Mesenchymal stem cell (in vitro differentiated cells and primary cell): ENCODE measurements at regions not wholly inside any gene's neighbourhood (a gene's known extent, or its start where the extent isn't known, plus 50 kb on each side); places are given as distances from the start of the nearest gene placed in this dataset.

Experiments used
- DNase-seq: peaks from one replicate; pipeline ENCODE4 v3.0.0-alpha.2; 2013
- H2AFZ ChIP-seq: one replicate; pipeline ENCODE4 v1.6.1; 2013; ENCODE audit warnings: low read depth, mild to moderate bottlenecking, control low read depth, inconsistent platforms, low read length, moderate library complexity
- H2AK5ac ChIP-seq: 2 replicates; pipeline ENCODE4 v1.6.1; 2013; ENCODE audit warnings: low read length, moderate library complexity, mild to moderate bottlenecking, inconsistent platforms; ENCODE audit not compliant: severe bottlenecking
- H2BK120ac ChIP-seq: one replicate; pipeline ENCODE4 v1.6.1; 2013; ENCODE audit warnings: low read depth, mild to moderate bottlenecking, inconsistent platforms, low read length, moderate library complexity
- H2BK12ac ChIP-seq, 2 experiments: one replicate each; pipeline ENCODE4 v1.6.1; 2013; ENCODE audit warnings: inconsistent platforms in 2 of 2, low read length in 2 of 2, mild to moderate bottlenecking in 2 of 2, moderate library complexity in 2 of 2, control low read depth in 1 of 2
- H2BK15ac ChIP-seq: one replicate; pipeline ENCODE4 v1.6.1; 2013; ENCODE audit warnings: mild to moderate bottlenecking, low read depth, inconsistent platforms; ENCODE audit not compliant: poor library complexity, severe bottlenecking
- H2BK5ac ChIP-seq: 2 replicates; pipeline ENCODE4 v1.6.1; 2013; ENCODE audit warnings: low read depth, mild to moderate bottlenecking, low read length, control low read depth, inconsistent platforms; ENCODE audit not compliant: poor library complexity, severe bottlenecking
- H3K14ac ChIP-seq, 2 experiments: one replicate each; pipeline ENCODE4 v1.6.1; 2013; ENCODE audit warnings: inconsistent platforms in 2 of 2, low read length in 2 of 2, control low read depth in 1 of 2, mild to moderate bottlenecking in 1 of 2, moderate library complexity in 1 of 2
- H3K18ac ChIP-seq, 2 experiments: one replicate each; pipeline ENCODE4 v1.6.1; 2013; ENCODE audit warnings: inconsistent platforms in 2 of 2, low read length in 2 of 2, control low read depth in 1 of 2, low read depth in 1 of 2, mild to moderate bottlenecking in 1 of 2
- H3K23ac ChIP-seq, 2 experiments: one replicate each; pipeline ENCODE4 v1.6.1; 2013; ENCODE audit warnings: inconsistent platforms in 2 of 2, low read length in 2 of 2, mild to moderate bottlenecking in 2 of 2, moderate library complexity in 2 of 2, control low read depth in 1 of 2
- H3K27ac ChIP-seq: 2 replicates; pipeline ENCODE4 v1.5.1; 2013; ENCODE audit warnings: mild to moderate bottlenecking, moderate library complexity, low read length, control low read depth, inconsistent platforms; ENCODE audit not compliant: poor library complexity, severe bottlenecking
- H3K27me3 ChIP-seq, 2 experiments: 2 replicates each; pipeline versions ENCODE4 v1.6.1 to v1.7.0; 2013; ENCODE audit warnings: low read length in 2 of 2, mild to moderate bottlenecking in 2 of 2, moderate library complexity in 2 of 2, control low read depth in 1 of 2, inconsistent platforms in 1 of 2; ENCODE audit not compliant: control insufficient read depth in 1 of 2, insufficient read depth in 1 of 2
- H3K36me3 ChIP-seq, 2 experiments: 2 replicates each; pipeline versions ENCODE4 v1.6.1 to v1.7.0; 2013; ENCODE audit warnings: low read length in 2 of 2, control low read depth in 1 of 2, inconsistent platforms in 1 of 2, low read depth in 1 of 2, mild to moderate bottlenecking in 1 of 2; ENCODE audit not compliant: insufficient read depth in 2 of 2, control insufficient read depth in 1 of 2
- H3K4ac ChIP-seq, 2 experiments: one replicate each; pipeline ENCODE4 v1.6.1; 2013; ENCODE audit warnings: inconsistent platforms in 2 of 2, low read length in 2 of 2, mild to moderate bottlenecking in 2 of 2, moderate library complexity in 2 of 2, control low read depth in 1 of 2, low read depth in 1 of 2
- H3K4me1 ChIP-seq: 2 replicates; pipeline ENCODE4 v1.6.1; 2013; ENCODE audit warnings: low read depth, low read length, control low read depth; ENCODE audit not compliant: control insufficient read depth, insufficient read depth
- H3K4me2 ChIP-seq: 2 replicates; pipeline ENCODE4 v1.6.1; 2013; ENCODE audit warnings: low read length, mild to moderate bottlenecking, inconsistent platforms; ENCODE audit not compliant: poor library complexity, severe bottlenecking
- H3K4me3 ChIP-seq, 2 experiments: 2 replicates each; pipeline versions ENCODE4 v1.5.1 to v1.7.0; 2013; ENCODE audit warnings: low read length in 2 of 2, mild to moderate bottlenecking in 2 of 2, control low read depth in 1 of 2, low read depth in 1 of 2; ENCODE audit not compliant: insufficient read depth in 1 of 2
- H3K79me1 ChIP-seq: replicated peaks from 2 replicates; pipeline ENCODE4 v1.6.1; 2013; ENCODE audit warnings: mild to moderate bottlenecking, control low read depth, low read length, inconsistent platforms; ENCODE audit not compliant: poor library complexity, severe bottlenecking
- H3K9ac ChIP-seq: 2 replicates; pipeline ENCODE4 v1.7.0; 2013; ENCODE audit warnings: mild to moderate bottlenecking, low read length, moderate library complexity
- H3K9me3 ChIP-seq: 2 replicates; pipeline ENCODE4 v1.7.0; 2013; ENCODE audit warnings: mild to moderate bottlenecking, low read length; ENCODE audit not compliant: control insufficient read depth
- H4K8ac ChIP-seq: one replicate; pipeline ENCODE4 v1.6.1; 2013; ENCODE audit warnings: inconsistent platforms, mild to moderate bottlenecking, low read length, moderate library complexity
- H4K91ac ChIP-seq: one replicate; pipeline ENCODE4 v1.6.1; 2013; ENCODE audit warnings: mild to moderate bottlenecking, low read length, inconsistent platforms
- WGBS: methylation state at CpG from one replicate; pipeline ENCODE4 v1.1.7; 2013; ENCODE audit warnings: mixed read lengths; 5-methylcytosine and 5-hydroxymethylcytosine counted together

DNA sequence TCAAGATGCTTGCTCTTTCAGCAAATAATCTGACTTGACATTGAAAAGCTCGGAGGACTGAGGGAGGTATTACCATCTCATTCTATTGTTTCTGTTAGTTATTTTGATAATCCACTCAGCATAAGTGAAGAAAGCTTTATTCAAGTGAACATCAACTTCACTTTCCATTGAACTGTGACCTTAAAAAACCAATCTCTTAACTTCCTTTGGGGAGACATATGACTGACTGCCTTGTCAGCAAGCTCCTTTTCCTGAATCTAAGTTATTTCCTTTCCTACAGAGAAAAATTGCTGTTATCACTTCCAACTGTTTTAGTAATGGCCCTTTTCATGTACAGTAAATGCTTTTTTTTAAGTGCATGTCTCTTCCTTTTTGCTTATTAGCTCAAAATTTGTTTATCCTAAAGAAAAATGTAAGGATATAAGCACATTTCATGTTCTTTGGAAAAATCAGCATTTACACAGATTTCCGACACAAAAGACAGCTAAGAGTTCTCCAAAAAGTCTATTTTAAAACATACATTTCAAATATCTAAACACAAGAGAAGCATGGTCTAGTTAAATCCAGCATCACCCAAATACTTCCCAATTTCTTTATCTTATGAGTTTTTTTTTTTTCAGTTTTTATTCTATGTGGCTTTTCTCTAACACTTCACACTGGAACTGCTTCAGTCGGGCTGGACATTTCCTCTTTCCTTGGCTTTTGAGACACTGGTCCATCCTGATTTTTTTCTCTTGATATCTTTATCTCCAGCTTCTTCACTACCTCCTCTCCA is 117.9 kb upstream of the DAB2 start:
- H2AK5ac ChIP-seq = peak overlapping the region; percentile 7
- H4K91ac ChIP-seq = no peak overlapping the region
- H2AFZ ChIP-seq = no peak overlapping the region
- H3K79me1 ChIP-seq = no peaks in the 10 kb centered on the region
- H3K27ac ChIP-seq = peak overlapping the region; percentile 36
- H2BK120ac ChIP-seq = no peak overlapping the region
- H3K9me3 ChIP-seq = no peaks in the 10 kb centered on the region
- peak overlapping the region; percentile 44 for H3K9ac ChIP-seq
- no peaks in the 10 kb centered on the region for H3K36me3 ChIP-seq
- DNase-seq = peak; percentile 14
- no peak overlapping the region for H4K8ac ChIP-seq
- H3K14ac ChIP-seq = no peak overlapping the region
- H2BK15ac ChIP-seq = no peak overlapping the region
- no peak overlapping the region for H2BK5ac ChIP-seq
- H3K23ac ChIP-seq = no peak overlapping the region
- H3K4me3 ChIP-seq = peak overlapping the region in 1 of 2 experiments; percentile 13
- no peak overlapping the region for H3K4me2 ChIP-seq
- no peaks in the 10 kb centered on the region for H3K4me1 ChIP-seq
- no peak overlapping the region for H3K18ac ChIP-seq
- 91% methylated on average over 2 of the region's 3 CpGs for WGBS
- H3K27me3 ChIP-seq = no peaks in the 10 kb centered on the region
- no peak overlapping the region for H2BK12ac ChIP-seq
- no peak overlapping the region for H3K4ac ChIP-seq

DNA sequence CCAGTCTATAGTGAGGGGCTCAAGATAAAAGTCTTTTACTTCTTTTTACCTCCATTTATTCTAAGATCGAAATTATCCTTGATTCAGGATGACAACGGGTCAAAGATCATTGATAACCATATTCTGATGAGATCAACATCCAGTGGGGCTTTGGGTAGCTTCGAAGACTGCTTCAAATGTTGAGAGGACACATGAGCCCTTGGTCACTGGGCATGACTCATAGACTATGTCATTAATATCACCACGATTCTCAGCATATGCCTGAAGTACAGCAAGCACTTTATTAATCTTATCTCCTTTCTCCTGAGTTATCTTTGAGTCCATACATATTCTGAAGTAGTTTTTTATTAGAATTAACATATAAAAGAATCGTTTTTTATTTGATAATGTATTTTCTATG is 117.1 kb upstream of the DAB2 start:
- Histone ChIP-seq H3K14ac (no peak overlapping the region), H4K8ac (no peak overlapping the region), H3K9ac (no peak overlapping the region), H3K4ac (no peak overlapping the region), H4K91ac (no peak overlapping the region), H3K79me1 (no peaks in the 10 kb centered on the region), H3K36me3 (no peaks in the 10 kb centered on the region), H3K4me3 (no peak overlapping the region), H3K23ac (no peak overlapping the region), H2BK15ac (no peak overlapping the region), H3K4me2 (no peak overlapping the region), H3K27ac (no peak overlapping the region), H2AK5ac (no peak overlapping the region), H2BK5ac (no peak overlapping the region), H3K9me3 (no peaks in the 10 kb centered on the region), H3K27me3 (no peaks in the 10 kb centered on the region), H3K4me1 (no peaks in the 10 kb centered on the region), H3K18ac (no peak overlapping the region), H2BK12ac (no peak overlapping the region), H2BK120ac (no peak overlapping the region), H2AFZ (no peak overlapping the region)
- no peak for DNase-seq
- 89% methylated on average over 3 of the region's 5 CpGs for WGBS

- no peak for DNase-seq
- H3K4ac ChIP-seq = no peak overlapping the region
- no peak overlapping the region for H2BK12ac ChIP-seq
- H3K9me3 ChIP-seq = no peaks in the 10 kb centered on the region
- no peak overlapping the region for H3K4me3 ChIP-seq
- H3K18ac ChIP-seq = no peak overlapping the region
- H3K79me1 ChIP-seq = no peaks in the 10 kb centered on the region
- no peak overlapping the region for H4K8ac ChIP-seq
- no peak overlapping the region for H4K91ac ChIP-seq
- no peak overlapping the region for H2AFZ ChIP-seq
- H3K27ac ChIP-seq = no peak overlapping the region
- H3K14ac ChIP-seq = no peak overlapping the region
- H3K27me3 ChIP-seq = no peaks in the 10 kb centered on the region
- H2AK5ac ChIP-seq = no peak overlapping the region
- no peak overlapping the region for H2BK120ac ChIP-seq
- H2BK15ac ChIP-seq = no peak overlapping the region
- no peak overlapping the region for H3K23ac ChIP-seq
- WGBS = 97% methylated on average over 2 of the region's 3 CpGs
- H3K9ac ChIP-seq = no peak overlapping the region
- no peaks in the 10 kb centered on the region for H3K36me3 ChIP-seq
- no peak overlapping the region for H3K4me2 ChIP-seq
- H3K4me1 ChIP-seq = no peaks in the 10 kb centered on the region
- no peak overlapping the region for H2BK5ac ChIP-seq
These were observed 114.7 kb upstream of the DAB2 start for GRCh38 chr5:39539470-39539869.

DNA sequence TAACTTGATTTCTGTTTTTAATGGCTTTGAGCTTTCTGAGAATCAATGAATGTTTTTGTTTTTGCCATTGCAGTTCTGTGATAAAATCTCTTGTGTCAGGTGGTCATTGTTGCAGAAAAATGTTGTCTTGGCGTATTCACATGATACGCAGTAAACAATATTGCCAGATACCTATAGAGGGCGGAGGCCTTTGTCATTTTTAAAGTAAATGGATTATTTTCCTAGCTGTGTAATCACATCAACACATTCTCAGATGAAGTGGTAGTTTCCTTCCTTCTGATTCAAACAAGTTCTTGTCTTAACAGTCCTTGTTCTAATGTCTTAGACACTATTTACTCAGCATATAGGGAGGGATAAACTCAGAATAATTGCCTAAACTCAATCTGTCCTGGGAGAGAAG is 109.9 kb upstream of the DAB2 start:
- WGBS = no CpG with 5 or more reads among the region's 3 CpGs
- no peak overlapping the region for H4K91ac ChIP-seq
- no peak overlapping the region for H2BK15ac ChIP-seq

More for the DNA sequence above, 109.9 kb upstream of the DAB2 start:
- Histone ChIP-seq H3K79me1 (no peaks in the 10 kb centered on the region), H2BK12ac (no peak overlapping the region), H3K9ac (no peak overlapping the region), H2BK5ac (no peak overlapping the region), H3K14ac (no peak overlapping the region), H3K9me3 (no peaks in the 10 kb centered on the region), H3K4me3 (no peak overlapping the region), H3K27ac (no peak overlapping the region), H3K18ac (no peak overlapping the region), H2AK5ac (no peak overlapping the region), H3K4ac (no peak overlapping the region), H3K36me3 (no peaks in the 10 kb centered on the region), H3K23ac (no peak overlapping the region), H2BK120ac (no peak overlapping the region), H3K4me1 (no peaks in the 10 kb centered on the region), H3K4me2 (no peak overlapping the region), H2AFZ (no peak overlapping the region), H4K8ac (no peak overlapping the region), H3K27me3 (no peaks in the 10 kb centered on the region)
- no peak for DNase-seq
